Upper lobe of right lung (tissue), 1 donor: ENCODE measurements at regions not wholly inside any gene's neighbourhood (a gene's known extent, or its start where the extent isn't known, plus 50 kb on each side); places are given as distances from the start of the nearest gene placed in this dataset.

ENCODE experiments used
- ATAC-seq: fragments of 200-7000 bp; cut with Tn5 transposase; one replicate; pipeline ENCODE4 v1.9.1; 2020; ENCODE audit warnings: mild to moderate bottlenecking, moderate library complexity
- DNase-seq: peaks from one replicate; pipeline ENCODE4 v3.0.0-alpha.2; 2020
- H3K27ac ChIP-seq: fragments of 200-600 bp; one replicate; pipeline ENCODE4 v1.8.0; 2022
- H3K27me3 ChIP-seq: fragments of 200-600 bp; one replicate; pipeline ENCODE4 v1.8.0; 2022; ENCODE audit warnings: mild to moderate bottlenecking
- H3K36me3 ChIP-seq: fragments of 200-600 bp; one replicate; pipeline ENCODE4 v1.8.0; 2022
- H3K4me1 ChIP-seq: fragments of 200-600 bp; one replicate; pipeline ENCODE4 v1.8.0; 2022
- H3K4me3 ChIP-seq: fragments of 200-600 bp; one replicate; pipeline ENCODE4 v1.8.0; 2022; ENCODE audit warnings: mild to moderate bottlenecking
- H3K9me3 ChIP-seq: fragments of 200-600 bp; one replicate; pipeline ENCODE4 v1.8.0; 2022
- CTCF ChIP-seq: fragments of 200-600 bp; IDR thresholded peaks from one replicate; pipeline ENCODE4 v1.8.0; 2022; ENCODE audit warnings: antibody characterized with exemption
- intact Hi-C: fragments of 100-400 bp; cut with DNase I; formaldehyde crosslinking; loops from one replicate; pipeline ENCODE4 v1.11.0; 2022
- donor health status: DM: no; HTN: yes; CAD: no; lungs with severe emphysema.

- ATAC-seq (no peak), DNase-seq (no peak)
- intact Hi-C loops: no loop called here
Observed at GRCh38 chr10:94180576-94180975, 182.2 kb downstream of the NOC3L start.

DNA sequence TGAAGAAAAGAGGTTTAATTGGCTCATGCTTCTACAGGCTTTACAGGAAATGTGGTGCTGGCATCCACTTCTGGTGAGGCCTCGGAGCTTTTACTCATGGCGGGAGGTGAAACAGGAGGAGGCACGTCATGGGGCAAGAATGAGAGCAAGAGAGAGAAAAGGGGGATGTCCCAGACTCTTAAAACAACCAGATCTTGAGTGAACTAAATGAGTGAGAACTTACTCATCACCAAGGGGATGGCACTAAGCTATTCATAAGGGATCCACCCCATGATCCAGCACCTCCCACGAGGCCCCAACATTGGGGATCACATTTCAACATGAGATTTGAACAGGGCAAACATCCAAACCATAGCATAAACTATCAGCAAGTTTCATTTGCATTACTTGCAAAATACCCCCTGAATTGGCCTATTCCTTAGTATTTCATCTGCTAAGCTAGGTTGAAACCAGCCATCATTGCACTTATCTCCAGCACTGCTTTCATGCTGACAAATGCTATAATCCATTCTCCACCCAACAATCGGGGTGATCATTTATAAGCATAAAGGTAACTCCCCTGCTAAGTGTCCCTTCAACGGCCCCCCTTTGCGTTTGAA is 179.0 kb downstream of the NOC3L start:
- TF ChIP-seq CTCF: no peak
- ATAC-seq: no peak
- intact Hi-C loops: no loop called here

More at GRCh38 chr10:94180576-94180975, 182.2 kb downstream of the NOC3L start:
- Histone ChIP-seq H3K4me3 (no peak overlapping the region), H3K4me1 (no peaks in the 10 kb centered on the region), H3K27me3 (no peaks in the 10 kb centered on the region), H3K36me3 (no peaks in the 10 kb centered on the region), H3K9me3 (no peaks in the 10 kb centered on the region), H3K27ac (no peak overlapping the region)
- TF ChIP-seq CTCF: no peak

GRCh38 chr10:94186722-94187121 is 176.0 kb downstream of the NOC3L start:
- TF ChIP-seq CTCF: no peak
- Histone ChIP-seq H3K27me3 (no peaks in the 10 kb centered on the region), H3K4me3 (no peak overlapping the region), H3K27ac (no peak overlapping the region), H3K36me3 (no peaks in the 10 kb centered on the region), H3K4me1 (no peaks in the 10 kb centered on the region), H3K9me3 (no peaks in the 10 kb centered on the region)
- intact Hi-C loops: no loop called here
- ATAC-seq: no peak
- no peak for DNase-seq

More for the DNA sequence above, 179.0 kb downstream of the NOC3L start:
- Histone ChIP-seq H3K4me1 (no peaks in the 10 kb centered on the region), H3K27me3 (no peaks in the 10 kb centered on the region), H3K4me3 (no peak overlapping the region), H3K9me3 (no peaks in the 10 kb centered on the region), H3K27ac (no peak overlapping the region), H3K36me3 (no peaks in the 10 kb centered on the region)
- DNase-seq: no peak

- H3K27ac ChIP-seq: no peak overlapping the region
- no peak for ATAC-seq
- H3K36me3 ChIP-seq: no peaks in the 10 kb centered on the region
- no peaks in the 10 kb centered on the region for H3K27me3 ChIP-seq
- TF ChIP-seq CTCF: no peak
- DNase-seq: no peak
- H3K4me1 ChIP-seq: no peaks in the 10 kb centered on the region
- no peak overlapping the region for H3K4me3 ChIP-seq
- H3K9me3 ChIP-seq: no peaks in the 10 kb centered on the region
- intact Hi-C loops: no loop called here
Observed at GRCh38 chr10:94192333-94192732, 170.4 kb downstream of the NOC3L start.

DNA sequence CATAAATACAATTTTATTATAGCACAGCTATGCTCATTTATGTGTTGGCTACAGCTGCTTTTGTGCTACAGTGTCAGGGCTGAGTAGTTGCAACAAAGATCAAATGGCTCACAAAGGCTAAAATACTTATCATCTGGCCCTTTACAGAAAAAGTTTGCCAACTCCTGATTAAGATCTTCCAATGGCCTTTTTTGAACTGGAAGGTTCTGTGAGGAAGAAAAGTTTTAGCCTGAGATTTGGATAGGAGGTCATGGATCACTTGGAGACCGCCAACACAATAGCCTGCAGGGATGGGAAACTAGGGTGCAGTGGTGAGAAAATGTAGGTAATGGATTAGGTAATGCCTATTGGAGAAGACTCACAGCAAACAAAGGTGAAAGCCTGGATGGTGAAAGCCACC is 169.8 kb downstream of the NOC3L start:
- ATAC-seq: no peak
- no peaks in the 10 kb centered on the region for H3K4me1 ChIP-seq

More for the DNA sequence above, 169.8 kb downstream of the NOC3L start:
- no peak overlapping the region for H3K4me3 ChIP-seq
- no peaks in the 10 kb centered on the region for H3K9me3 ChIP-seq
- no peak for DNase-seq
- H3K27ac ChIP-seq: no peak overlapping the region
- no peaks in the 10 kb centered on the region for H3K27me3 ChIP-seq
- no peak for TF ChIP-seq CTCF
- no peaks in the 10 kb centered on the region for H3K36me3 ChIP-seq
- intact Hi-C loops: no loop called here
